ENCODE measurements at regions not wholly inside any gene's neighbourhood (a gene's known extent, or its start where the extent isn't known, plus 50 kb on each side); places are given as distances from the start of the nearest gene placed in this dataset.

DNA sequence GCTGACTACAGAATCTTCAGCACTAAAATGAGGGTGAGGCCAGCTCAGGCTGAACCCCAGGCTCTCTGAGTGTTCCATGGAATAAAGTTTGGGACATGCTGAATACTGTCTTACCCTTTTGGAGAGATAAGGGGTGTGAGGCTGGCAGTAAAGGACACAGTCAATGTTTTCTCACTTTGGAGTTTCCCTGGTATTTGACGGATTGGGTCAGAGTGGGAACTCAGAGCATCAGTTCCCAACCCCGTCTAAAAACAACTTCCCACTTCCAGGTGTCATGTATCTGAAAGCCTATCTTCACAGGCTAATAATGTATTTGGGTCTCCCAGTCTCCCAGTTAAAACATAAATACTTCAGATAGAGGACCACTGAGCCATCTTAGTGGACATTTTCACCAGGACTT is 180.7 kb downstream of the TLE3 start:
- no peak for TF ChIP-seq NFIC (IDR thresholded peaks at IDR 0.05)
- TF ChIP-seq EP300 (IDR thresholded peaks at IDR 0.05; ENCODE audit: borderline replicate concordance), result no peak
- TF ChIP-seq, protein P1, sequence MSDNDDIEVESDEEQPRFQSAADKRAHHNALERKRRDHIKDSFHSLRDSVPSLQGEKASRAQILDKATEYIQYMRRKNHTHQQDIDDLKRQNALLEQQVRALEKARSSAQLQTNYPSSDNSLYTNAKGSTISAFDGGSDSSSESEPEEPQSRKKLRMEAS (IDR thresholded peaks at IDR 0.05), result no peak
- TF ChIP-seq TAF1 (IDR thresholded peaks at IDR 0.05; ENCODE audit: low read depth), result no peak
- TF ChIP-seq YY1 (IDR thresholded peaks at IDR 0.05; ENCODE audit: low read depth), result no peak
- TF ChIP-seq, protein P2, sequence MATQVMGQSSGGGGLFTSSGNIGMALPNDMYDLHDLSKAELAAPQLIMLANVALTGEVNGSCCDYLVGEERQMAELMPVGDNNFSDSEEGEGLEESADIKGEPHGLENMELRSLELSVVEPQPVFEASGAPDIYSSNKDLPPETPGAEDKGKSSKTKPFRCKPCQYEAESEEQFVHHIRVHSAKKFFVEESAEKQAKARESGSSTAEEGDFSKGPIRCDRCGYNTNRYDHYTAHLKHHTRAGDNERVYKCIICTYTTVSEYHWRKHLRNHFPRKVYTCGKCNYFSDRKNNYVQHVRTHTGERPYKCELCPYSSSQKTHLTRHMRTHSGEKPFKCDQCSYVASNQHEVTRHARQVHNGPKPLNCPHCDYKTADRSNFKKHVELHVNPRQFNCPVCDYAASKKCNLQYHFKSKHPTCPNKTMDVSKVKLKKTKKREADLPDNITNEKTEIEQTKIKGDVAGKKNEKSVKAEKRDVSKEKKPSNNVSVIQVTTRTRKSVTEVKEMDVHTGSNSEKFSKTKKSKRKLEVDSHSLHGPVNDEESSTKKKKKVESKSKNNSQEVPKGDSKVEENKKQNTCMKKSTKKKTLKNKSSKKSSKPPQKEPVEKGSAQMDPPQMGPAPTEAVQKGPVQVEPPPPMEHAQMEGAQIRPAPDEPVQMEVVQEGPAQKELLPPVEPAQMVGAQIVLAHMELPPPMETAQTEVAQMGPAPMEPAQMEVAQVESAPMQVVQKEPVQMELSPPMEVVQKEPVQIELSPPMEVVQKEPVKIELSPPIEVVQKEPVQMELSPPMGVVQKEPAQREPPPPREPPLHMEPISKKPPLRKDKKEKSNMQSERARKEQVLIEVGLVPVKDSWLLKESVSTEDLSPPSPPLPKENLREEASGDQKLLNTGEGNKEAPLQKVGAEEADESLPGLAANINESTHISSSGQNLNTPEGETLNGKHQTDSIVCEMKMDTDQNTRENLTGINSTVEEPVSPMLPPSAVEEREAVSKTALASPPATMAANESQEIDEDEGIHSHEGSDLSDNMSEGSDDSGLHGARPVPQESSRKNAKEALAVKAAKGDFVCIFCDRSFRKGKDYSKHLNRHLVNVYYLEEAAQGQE (IDR thresholded peaks at IDR 0.05; ENCODE audit: low read depth), result no peak
- no peak for TF ChIP-seq ZBTB7A (IDR thresholded peaks at IDR 0.05; ENCODE audit: low read depth)
- no peak for TF ChIP-seq EGR1 (IDR thresholded peaks at IDR 0.05)
- no peak for TF ChIP-seq CREB1 (IDR thresholded peaks at IDR 0.05; ENCODE audit: low read depth)
- no peak for TF ChIP-seq RAD21 (IDR thresholded peaks at IDR 0.05; ENCODE audit: low read depth)
- no peak for TF ChIP-seq CEBPB (IDR thresholded peaks at IDR 0.05)
- no peak for TF ChIP-seq TEAD4 (IDR thresholded peaks at IDR 0.05)
- no peak for TF ChIP-seq TCF12 (IDR thresholded peaks at IDR 0.05; ENCODE audit: low read depth)

Data from Ishikawa (cell line).